ENCODE measurements at regions not wholly inside any gene's neighbourhood (a gene's known extent, or its start where the extent isn't known, plus 50 kb on each side); places are given as distances from the start of the nearest gene placed in this dataset.

- TF ChIP-seq ARNTL (CRISPR knock-in tag; IDR thresholded peaks at IDR 0.05; ENCODE audit: borderline replicate concordance, low read depth) (no peak), CREB5 (CRISPR knock-in tag; IDR thresholded peaks at IDR 0.05; ENCODE audit: low read depth) (no peak), PPARA (CRISPR knock-in tag; IDR thresholded peaks at IDR 0.05; ENCODE audit: borderline replicate concordance) (no peak), TSHZ2 (CRISPR knock-in tag; IDR thresholded peaks at IDR 0.05) (no peak), CSDC2 (CRISPR knock-in tag; IDR thresholded peaks at IDR 0.05) (no peak), TOX (CRISPR knock-in tag; IDR thresholded peaks at IDR 0.05; ENCODE audit: borderline replicate concordance) (no peak), ISL1 (CRISPR knock-in tag; IDR thresholded peaks at IDR 0.05) (no peak), CSRNP3 (CRISPR knock-in tag; IDR thresholded peaks at IDR 0.05) (no peak), SNAI2 (CRISPR knock-in tag; IDR thresholded peaks at IDR 0.05) (no peak), ZNF8 (CRISPR knock-in tag; IDR thresholded peaks at IDR 0.05) (no peak), ZNF565 (CRISPR knock-in tag; conservative IDR thresholded peaks at IDR 0.05; ENCODE audit: low read depth) (no peak)
- ATAC-seq = no peak
Observed at GRCh38 chr7:3150027-3150426, 106.4 kb upstream of the CARD11 start.

DNA sequence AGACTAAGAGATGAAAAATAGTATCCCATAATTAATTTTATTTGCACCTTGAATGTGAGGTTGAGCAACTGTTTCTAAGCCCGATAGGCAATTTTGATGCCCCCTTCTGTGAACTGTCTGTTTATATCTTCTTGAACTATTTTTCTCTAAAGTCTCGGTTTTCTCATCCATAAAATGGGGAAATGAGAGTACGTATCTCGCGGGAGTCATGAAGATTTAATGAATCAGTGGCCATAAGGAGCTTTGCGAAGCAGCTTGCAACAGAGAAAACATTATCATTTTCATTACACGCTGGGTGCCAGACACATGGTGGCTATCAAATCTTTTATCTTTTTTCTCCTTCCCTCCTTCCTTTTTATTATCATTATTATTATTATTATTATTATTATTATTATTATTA is 108.1 kb upstream of the CARD11 start:
- TF ChIP-seq ISL1 (CRISPR knock-in tag; IDR thresholded peaks at IDR 0.05) = no peak
- no peak for TF ChIP-seq CREB5 (CRISPR knock-in tag; IDR thresholded peaks at IDR 0.05; ENCODE audit: low read depth)
- TF ChIP-seq ESRRG (CRISPR knock-in tag; IDR thresholded peaks at IDR 0.05) = no peak
- TF ChIP-seq GLIS3 (CRISPR knock-in tag; IDR thresholded peaks at IDR 0.05) = no peak
- TF ChIP-seq PATZ1 (CRISPR knock-in tag; IDR thresholded peaks at IDR 0.05; ENCODE audit: borderline replicate concordance) = no peak
- TF ChIP-seq OSR1 (CRISPR knock-in tag; IDR thresholded peaks at IDR 0.05) = no peak
- TF ChIP-seq ZFP3 (CRISPR knock-in tag; IDR thresholded peaks at IDR 0.05) = no peak
- no peak for TF ChIP-seq POU6F1 (CRISPR knock-in tag; IDR thresholded peaks at IDR 0.05; ENCODE audit: borderline replicate concordance, low read depth)
- TF ChIP-seq TSHZ2 (CRISPR knock-in tag; IDR thresholded peaks at IDR 0.05) = no peak
- no peak for TF ChIP-seq RARB (CRISPR knock-in tag; IDR thresholded peaks at IDR 0.05)
- ATAC-seq = no peak

Data from SK-N-SH treated with all-trans-retinoic acid at 6 μM for 48 hours (cell line).